IPS-NIHi11 (cell line): ENCODE measurements at regions not wholly inside any gene's neighbourhood (a gene's known extent, or its start where the extent isn't known, plus 50 kb on each side); places are given as distances from the start of the nearest gene placed in this dataset.
"Not testable (repeated sequence)": the region's sequence is repeated elsewhere in the genome, so short reads cannot be mapped to it uniquely, and the experiment has no call there.

Source experiments
- DNase-seq: peaks from one replicate; pipeline ENCODE4 v3.0.0; 2012; ENCODE audit warnings: mixed read lengths, low spot score

DNA sequence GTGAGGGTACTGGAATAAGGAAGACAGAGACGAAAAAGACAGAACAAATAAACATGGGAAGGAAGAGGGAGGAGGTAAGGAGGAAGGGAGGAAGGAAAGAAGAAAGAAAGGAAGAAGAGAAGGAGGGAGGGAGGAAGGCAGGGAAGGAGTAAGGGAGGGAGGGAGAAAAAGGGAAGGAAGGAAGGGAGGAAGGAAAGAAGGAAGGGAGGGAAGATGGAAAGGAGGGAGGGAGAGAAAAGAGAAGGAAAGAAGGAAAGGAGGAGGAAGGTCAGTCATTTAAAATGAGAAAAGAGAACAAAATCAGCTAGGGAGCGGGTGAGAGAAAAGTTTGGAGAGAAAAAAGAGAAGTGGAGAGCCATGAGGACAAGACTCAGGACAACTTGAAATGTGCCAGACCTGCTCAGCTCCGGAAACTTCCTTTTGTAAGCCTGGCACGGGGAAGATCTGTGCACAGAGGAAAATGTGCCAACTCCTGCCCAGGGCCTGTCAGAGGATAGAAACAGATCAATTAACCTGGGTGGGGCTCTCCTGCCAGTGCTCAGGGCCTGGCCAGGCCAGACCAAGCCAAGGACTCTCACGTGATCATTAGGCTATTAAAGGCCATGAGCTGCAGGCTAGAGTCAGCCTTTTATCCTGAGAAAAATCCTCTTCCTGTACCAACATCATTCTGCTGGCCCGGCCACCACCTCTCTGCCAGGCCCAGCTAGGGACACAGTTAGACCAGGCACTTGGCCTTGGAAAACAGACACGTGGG lies 50.1 kb upstream of the BCL6 start:
- no peak for DNase-seq

- DNase-seq, result no peak
These were observed 52.9 kb upstream of the BCL6 start for GRCh38 chr3:187798126-187798525.

DNA sequence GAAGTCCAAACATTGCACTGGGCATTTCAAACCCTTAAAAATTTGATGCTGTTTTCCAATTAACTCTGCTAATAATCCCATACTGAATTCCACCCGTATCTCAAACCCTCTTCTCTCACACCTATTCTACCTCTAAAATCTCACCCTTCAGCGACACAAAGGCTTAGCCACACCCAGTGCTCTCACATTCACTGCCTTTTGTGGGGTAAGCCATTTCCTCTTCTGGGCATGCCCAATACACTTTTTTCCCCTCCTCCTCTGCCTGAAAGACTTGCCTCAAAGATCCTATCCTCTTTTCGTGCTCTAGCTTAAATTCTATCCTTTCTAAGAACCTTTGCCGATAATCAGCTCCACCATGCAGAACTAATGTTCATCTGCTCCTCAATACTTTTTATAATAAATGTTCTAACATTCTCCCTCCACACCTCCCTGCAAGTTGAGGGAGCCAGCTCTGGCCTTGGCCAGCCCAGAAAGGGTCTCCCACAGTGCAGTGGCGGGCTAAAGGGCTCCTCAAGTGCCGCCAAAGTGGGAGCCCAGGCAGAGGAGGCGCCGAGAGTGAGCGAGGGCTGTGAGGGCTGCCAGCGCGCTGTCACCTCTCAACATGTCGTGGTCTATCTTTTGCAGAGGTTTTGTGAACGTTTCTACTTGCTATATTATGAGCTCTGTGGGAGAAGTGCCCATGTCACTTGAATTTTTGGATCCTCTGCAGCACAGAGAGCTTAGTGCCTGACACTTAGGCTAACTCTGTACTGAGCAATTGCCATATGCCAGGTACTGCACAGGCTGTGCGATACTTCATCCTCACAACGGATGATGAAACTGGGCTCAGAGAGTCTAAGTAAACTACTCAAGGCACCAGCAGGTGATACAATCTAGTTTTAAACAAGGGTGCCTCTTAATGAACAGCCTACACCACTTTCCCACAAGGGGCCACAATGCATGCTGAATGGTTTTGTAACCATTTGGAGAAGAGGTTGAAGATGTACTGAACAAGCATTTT lies 53.6 kb upstream of the BCL6 start:
- no peak for DNase-seq

DNA sequence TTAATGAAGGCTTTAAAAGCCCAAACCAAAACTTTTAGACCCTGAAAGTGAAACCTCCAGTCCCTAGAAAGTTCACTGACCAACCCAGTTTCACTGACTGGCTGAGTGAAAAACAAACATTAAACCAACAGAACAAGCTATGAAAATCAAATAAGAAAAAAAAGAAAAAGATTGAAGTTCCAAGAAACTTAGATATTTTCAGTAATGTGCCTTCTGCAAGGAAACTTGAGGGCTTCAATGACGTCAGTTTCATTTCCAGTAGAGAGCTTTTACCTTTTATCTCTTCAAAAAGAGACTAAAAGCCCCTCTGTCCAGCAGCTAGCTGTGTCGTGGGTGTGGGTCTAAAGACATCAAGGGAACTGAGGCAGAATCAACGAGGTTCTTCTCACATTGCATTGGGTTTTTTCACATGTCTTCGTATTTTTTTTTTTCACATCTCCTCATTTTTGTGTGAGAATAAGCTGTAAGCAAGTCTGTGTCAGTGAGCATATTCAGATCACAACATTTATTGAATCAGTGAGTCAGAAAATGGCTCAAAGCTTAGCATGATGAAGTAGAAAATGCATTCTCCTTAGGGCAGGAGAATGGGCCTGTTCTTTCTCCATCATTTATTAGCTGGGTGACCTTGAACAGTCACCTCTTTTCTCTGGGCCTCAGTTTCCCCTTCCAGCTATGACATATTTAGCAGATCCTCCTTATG lies 54.8 kb upstream of the BCL6 start:
- DNase-seq, result no peak

GRCh38 chr3:187801152-187801551 lies 55.9 kb upstream of the BCL6 start:
- no peak for DNase-seq

DNA sequence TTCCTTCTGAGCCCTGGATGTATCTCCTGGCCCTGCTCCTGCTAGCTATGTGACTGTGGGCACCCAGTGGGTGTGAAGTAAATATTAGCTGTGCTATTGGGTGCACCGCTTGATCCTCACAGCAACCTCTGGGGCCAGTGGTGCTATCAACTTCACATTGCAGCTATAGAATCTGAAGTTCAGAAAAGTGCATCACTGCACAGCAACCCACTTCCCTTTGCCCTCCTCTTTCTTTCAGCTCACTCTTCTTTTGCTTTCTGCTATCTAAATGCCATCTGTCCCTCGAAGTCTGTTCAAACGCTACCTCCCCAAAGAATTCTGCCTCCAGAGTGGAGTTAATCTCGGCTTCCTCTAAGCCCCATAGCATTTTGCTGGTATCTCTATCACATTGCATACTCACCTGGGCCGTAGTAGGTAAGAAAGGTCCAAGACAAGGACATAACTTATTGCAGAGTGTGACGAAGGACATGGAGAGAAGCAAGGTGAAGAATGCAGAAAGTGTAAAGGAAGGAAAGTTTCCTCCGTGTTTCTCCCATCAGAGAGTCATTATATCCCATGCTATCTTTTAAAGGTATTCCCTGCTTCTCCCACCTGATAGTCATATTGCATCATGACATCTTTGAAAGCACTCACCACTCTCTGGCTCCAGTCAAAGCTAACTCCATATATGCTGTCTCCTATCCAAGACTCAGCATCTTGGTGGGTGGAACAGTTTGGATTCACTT lies 57.1 kb upstream of the BCL6 start:
- no peak for DNase-seq

DNA sequence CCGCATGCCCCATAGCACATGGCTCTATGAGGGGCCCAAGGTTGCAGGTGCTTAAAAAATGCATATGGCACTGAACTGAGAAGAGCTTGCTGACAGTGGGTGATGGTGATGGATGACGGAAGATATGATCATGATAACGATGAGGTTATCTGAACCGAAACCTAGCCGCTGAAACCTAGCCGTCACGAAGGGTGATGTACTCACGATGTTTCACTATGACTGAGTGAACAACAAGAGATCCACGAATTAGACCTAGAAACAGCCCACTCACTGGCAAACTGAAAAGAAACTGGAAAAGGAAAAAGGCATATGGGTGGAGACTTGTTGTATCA lies 57.6 kb upstream of the BCL6 start:
- no peak for DNase-seq

DNA sequence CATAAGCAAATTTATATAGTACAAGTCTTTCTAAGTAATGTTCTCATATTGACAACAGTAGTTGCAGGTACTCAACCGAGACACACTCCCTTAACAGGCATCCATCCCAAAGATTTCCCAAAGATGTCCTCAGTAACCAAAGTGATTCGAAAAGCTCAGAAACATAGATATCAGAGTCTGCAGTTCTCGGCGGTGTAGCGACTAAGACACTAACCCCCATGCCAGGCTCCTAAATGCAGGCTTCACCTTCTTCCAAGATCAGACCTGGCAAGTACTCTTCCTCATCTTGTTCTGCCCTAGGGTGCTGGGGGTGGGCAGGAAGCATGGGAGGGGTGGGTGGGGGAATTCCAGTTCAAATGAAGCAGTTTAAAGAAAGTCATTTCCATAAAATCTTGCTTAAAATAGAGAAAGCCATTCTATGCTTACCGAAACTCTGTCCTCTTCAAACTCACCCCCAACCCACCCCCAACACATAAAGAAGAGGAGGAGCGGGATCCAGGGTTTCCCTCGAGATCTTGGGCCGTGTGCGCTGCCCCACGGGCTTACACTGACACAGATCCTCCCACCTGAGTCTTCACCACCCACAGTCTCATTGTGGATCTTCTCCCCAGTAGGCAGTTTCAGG lies 59.0 kb upstream of the BCL6 start:
- DNase-seq, result no peak

GRCh38 chr3:187804745-187805121 lies 59.5 kb upstream of the BCL6 start:
- no peak for DNase-seq

GRCh38 chr3:187805774-187806173 lies 60.5 kb upstream of the BCL6 start:
- no peak for DNase-seq

DNA sequence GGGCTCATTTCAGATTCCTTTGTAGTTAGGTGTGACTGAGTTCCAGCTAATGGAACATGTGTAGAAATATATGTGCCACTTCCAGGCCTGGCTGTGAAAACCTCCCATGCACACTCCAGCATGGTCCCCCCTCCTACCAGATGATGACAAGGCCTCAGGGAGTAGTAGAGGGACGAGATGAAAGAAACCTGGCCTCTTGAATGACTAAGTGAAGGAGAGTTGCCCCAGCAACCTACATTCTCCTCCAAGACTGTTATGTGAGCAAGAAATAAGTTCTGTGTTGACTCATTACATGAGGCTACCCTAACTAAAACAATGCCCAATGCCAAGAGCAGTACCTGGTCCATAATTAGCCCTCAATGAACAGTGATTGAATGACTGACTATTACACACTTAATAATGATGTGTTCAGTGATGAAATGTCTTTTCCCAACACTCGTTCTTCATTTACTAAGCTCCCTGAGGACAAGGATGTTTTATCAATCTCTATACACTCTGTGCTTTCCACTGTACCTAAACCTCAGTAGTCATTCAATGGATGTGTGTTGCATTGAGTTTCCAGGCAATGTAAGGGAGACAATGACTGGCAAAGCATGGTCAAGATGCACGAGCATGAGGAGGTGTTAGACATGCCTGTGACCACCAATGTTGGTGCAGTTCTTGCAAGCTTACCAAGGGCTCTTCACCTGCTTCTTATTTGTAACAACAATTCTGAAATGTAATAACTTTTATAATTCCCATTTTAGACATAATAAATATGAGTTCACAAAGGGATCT lies 62.0 kb upstream of the BCL6 start:
- DNase-seq, result no peak

DNA sequence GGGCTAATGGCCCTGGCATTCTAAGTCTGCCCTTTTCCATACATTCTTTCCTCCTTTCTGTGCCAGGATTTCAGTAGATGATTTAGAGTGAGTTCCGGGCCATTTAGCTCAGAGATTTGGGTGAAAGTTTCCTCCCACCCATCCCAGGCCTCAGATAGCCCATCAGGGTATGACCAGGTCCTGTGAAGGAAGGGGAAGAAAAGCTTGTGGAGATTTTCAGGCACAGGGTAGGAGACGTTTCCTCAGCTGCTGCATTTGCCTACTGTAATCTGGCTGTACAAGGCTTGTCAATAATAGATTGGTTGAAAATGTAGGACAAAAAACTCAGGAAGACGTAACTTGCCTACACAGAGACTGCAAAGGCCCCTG lies 63.2 kb upstream of the BCL6 start:
- DNase-seq, result no peak

DNA sequence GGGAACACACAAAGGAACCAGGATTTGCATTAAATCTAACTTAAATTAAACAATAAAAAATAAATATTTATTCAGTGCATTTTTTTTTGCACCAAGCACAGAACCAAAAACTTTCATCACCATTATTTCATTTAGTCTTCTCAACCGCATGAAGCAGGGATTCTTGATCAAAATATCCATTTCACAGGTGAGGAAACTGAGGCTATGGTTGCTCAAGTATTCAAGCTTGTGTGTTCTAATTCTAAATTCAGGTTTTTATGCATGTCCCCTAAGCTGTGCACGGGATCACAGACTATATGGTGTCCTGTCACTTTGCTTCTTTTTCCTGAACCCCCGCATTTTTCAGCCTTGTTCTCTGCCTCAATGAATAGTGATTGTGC lies 64.3 kb upstream of the BCL6 start:
- DNase-seq, result no peak

DNA sequence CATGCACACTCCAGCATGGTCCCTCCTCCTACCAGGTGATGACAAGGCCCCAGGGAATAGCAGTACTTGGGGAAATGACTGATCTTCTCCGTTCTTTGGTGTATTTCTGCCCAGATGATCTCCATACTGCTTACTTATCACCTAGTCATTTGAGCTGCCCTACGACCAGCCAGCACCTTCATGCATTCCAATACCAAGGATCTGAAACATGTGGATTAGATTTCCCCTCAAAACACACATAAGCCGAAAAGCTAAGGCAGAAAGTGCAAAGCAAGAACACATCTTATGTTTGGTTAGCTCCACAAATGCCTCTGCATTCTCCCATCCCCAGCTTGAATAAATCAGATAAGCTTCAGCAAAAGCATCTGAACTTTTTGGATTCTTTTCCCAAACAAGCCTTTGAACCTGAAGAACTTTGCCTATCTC lies 64.8 kb upstream of the BCL6 start:
- no peak for DNase-seq

DNA sequence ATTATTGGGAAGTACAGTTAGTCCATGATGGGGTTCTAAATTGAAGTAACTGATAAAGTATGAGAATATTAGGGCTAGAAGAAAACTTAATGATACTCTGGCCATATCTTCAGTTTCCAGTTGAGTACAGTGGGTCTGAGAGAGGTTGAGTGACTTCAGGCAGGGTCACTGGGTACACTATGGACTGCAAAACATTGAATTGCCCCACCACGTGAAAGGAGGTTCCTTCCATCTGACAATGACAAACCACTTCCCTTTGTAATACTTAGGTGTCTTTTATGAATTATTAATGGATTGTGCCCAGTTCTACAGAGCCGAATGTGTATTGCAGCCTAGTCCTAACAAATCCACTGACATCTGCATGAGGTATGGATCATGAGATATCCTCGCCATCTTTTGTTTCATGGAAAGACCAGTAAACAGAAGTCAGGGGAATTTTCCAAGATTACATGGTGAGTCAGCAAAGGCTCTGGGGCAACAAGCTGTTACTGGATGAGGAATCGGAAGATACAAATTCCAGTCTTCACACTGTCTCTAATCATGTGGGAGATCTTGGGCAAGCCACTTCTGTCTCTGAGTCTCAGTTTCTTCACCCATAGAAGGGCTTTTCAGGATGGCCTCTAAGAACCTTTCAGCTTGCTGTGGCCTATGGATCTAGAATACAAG lies 66.5 kb upstream of the BCL6 start:
- no peak for DNase-seq

GRCh38 chr3:187812496-187812895 lies 67.2 kb upstream of the BCL6 start:
- DNase-seq, result no peak

- no peak for DNase-seq
These were observed 67.9 kb upstream of the BCL6 start for GRCh38 chr3:187813198-187813597.

DNA sequence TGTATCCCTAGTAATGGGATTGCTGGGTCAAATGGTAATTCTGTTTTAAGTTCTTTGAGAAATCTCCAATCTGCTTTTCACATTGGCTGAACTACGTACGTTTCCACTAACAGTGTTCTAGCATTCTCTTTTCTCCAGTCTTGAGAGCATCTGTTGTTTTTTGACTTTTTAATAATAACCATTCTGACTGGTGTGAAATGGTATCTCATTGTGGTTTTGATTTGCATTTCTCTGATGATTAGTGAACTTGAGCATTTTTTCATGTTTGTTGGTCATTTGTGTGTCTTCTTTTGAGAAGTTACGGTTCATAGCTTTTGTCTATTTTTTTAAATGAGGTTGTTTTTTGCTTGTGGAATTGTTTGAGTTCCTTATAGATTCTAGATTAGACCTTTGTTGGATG lies 72.5 kb upstream of the BCL6 start:
- DNase-seq, result not testable (repeated sequence)

- no peak for DNase-seq
These were observed 76.5 kb upstream of the BCL6 start for GRCh38 chr3:187821616-187822317.

- DNase-seq, result no peak
These were observed 77.1 kb upstream of the BCL6 start for GRCh38 chr3:187822402-187822801.
